ENCODE measurements at regions not wholly inside any gene's neighbourhood (a gene's known extent, or its start where the extent isn't known, plus 50 kb on each side); places are given as distances from the start of the nearest gene placed in this dataset.
A peak's percentile ranks its signal among the peaks of the same experiment; 100 is the strongest.

DNA sequence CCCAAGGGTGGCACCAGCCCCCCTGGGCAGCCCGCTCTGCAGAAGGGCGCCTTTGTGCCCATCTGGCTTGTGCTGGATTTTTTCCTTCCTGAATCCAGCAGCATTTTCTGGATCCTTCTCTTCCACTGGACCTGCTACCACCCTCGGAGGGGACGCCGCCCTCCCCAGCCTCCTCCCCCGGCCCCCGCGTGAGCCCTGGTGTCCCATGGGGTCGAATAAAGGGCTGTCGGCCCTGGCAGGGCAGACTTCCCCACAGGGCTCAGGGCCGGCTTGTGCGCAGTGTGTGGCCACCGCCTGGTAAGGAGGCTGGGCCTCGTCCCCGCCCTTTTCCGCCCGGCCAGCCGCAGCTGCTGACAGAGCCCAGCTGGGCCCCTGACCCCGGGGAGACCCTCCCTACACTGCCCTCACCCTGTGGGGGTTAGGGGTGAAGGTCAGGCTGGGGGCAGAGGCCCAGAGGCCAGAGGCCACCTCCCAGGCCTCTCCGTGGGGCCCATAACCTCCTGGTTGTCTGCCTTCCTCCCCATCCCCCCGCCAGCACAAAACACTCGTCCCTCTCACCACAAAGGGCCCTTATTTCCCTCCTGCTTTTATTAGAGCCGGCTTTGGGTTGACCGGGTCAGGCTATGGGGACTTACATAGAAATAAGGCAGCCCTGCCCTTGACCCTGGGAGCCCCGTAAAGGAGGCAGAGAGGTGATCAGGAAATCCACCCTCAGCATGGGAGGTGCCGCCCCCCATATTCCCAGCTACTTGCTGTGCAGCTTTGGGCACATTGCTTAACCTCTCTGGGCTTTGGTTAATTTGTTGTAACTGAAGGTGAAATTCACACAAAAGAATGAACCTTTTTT is 179.3 kb upstream of the CIBAR2 start (continued):
- TF ChIP-seq, protein P1, sequence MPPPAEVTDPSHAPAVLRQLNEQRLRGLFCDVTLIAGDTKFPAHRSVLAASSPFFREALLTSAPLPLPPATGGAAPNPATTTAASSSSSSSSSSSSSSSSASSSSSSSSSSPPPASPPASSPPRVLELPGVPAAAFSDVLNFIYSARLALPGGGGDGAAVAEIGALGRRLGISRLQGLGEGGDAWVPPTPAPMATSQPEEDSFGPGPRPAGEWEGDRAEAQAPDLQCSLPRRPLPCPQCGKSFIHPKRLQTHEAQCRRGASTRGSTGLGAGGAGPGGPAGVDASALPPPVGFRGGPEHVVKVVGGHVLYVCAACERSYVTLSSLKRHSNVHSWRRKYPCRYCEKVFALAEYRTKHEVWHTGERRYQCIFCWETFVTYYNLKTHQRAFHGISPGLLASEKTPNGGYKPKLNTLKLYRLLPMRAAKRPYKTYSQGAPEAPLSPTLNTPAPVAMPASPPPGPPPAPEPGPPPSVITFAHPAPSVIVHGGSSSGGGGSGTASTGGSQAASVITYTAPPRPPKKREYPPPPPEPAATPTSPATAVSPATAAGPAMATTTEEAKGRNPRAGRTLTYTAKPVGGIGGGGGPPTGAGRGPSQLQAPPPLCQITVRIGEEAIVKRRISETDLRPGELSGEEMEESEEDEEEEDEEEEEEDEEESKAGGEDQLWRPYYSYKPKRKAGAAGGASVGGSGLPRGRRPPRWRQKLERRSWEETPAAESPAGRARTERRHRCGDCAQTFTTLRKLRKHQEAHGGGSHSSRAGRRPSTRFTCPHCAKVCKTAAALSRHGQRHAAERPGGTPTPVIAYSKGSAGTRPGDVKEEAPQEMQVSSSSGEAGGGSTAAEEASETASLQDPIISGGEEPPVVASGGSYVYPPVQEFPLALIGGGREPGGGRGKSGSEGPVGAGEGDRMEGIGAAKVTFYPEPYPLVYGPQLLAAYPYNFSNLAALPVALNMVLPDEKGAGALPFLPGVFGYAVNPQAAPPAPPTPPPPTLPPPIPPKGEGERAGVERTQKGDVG (CRISPR knock-in tag; IDR thresholded peaks at IDR 0.05; ENCODE audit: borderline replicate concordance): peak; percentile 100
- TF ChIP-seq CBFB (CRISPR knock-in tag; IDR thresholded peaks at IDR 0.05) (peak; percentile 99), AKAP8 (CRISPR knock-in tag; IDR thresholded peaks at IDR 0.05) (peak; percentile 97; the same call in 1 of the 2 replicates), ZFP36L2 (CRISPR knock-in tag; IDR thresholded peaks at IDR 0.05) (0 out of 2 replicates have a peak, but pooled peaks have one; percentile 52), IKZF4 (CRISPR knock-in tag; IDR thresholded peaks at IDR 0.05; ENCODE audit: borderline replicate concordance, low read depth, not compliant biosample characterization) (peak; percentile 73), FLYWCH1 (CRISPR knock-in tag; IDR thresholded peaks at IDR 0.05) (no peak), MYC (CRISPR knock-in tag; IDR thresholded peaks at IDR 0.05; ENCODE audit: borderline replicate concordance) (peak; percentile 96), HOXA9 (CRISPR knock-in tag; IDR thresholded peaks at IDR 0.05; ENCODE audit: borderline replicate concordance) (peak; percentile 74; the same call in 1 of the 2 replicates), HMG20B (CRISPR knock-in tag; conservative IDR thresholded peaks at IDR 0.05) (peak; percentile 96), ZNF143 (CRISPR knock-in tag; IDR thresholded peaks at IDR 0.05) (peak; percentile 69; the same call in 1 of the 2 replicates), ASH2L (IDR thresholded peaks at IDR 0.05; ENCODE audit: insufficient read length, low read depth, low read length) (peak; percentile 94), PAWR (CRISPR knock-in tag; IDR thresholded peaks at IDR 0.05; ENCODE audit: borderline replicate concordance) (peak; percentile 57; the same call in 1 of the 2 replicates), FOXP1 (IDR thresholded peaks at IDR 0.05) (no peak; the same call in 1 of the 2 replicates), FOXP1 (CRISPR knock-in tag; IDR thresholded peaks at IDR 0.05) (peak; percentile 97), RFXAP (CRISPR knock-in tag; IDR thresholded peaks at IDR 0.05; ENCODE audit: borderline replicate concordance) (peak; percentile 95)
- TF ChIP-seq, protein P2, sequence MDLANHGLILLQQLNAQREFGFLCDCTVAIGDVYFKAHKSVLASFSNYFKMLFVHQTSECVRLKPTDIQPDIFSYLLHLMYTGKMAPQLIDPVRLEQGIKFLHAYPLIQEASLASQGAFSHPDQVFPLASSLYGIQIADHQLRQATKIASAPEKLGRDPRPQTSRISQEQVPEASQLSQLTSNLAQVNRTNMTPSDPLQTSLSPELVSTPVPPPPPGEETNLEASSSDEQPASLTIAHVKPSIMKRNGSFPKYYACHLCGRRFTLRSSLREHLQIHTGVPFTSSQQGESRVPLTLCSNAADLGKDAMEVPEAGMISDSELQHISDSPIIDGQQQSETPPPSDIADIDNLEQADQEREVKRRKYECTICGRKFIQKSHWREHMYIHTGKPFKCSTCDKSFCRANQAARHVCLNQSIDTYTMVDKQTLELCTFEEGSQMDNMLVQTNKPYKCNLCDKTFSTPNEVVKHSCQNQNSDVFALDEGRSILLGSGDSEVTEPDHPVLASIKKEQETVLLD (CRISPR knock-in tag; IDR thresholded peaks at IDR 0.05; ENCODE audit: low read depth): no peak
- TF ChIP-seq, protein P3, sequence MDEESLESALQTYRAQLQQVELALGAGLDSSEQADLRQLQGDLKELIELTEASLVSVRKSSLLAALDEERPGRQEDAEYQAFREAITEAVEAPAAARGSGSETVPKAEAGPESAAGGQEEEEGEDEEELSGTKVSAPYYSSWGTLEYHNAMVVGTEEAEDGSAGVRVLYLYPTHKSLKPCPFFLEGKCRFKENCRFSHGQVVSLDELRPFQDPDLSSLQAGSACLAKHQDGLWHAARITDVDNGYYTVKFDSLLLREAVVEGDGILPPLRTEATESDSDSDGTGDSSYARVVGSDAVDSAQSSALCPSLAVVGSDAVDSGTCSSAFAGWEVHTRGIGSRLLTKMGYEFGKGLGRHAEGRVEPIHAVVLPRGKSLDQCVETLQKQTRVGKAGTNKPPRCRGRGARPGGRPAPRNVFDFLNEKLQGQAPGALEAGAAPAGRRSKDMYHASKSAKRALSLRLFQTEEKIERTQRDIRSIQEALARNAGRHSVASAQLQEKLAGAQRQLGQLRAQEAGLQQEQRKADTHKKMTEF (CRISPR knock-in tag; IDR thresholded peaks at IDR 0.05): peak; percentile 99
- TF ChIP-seq, protein P4, sequence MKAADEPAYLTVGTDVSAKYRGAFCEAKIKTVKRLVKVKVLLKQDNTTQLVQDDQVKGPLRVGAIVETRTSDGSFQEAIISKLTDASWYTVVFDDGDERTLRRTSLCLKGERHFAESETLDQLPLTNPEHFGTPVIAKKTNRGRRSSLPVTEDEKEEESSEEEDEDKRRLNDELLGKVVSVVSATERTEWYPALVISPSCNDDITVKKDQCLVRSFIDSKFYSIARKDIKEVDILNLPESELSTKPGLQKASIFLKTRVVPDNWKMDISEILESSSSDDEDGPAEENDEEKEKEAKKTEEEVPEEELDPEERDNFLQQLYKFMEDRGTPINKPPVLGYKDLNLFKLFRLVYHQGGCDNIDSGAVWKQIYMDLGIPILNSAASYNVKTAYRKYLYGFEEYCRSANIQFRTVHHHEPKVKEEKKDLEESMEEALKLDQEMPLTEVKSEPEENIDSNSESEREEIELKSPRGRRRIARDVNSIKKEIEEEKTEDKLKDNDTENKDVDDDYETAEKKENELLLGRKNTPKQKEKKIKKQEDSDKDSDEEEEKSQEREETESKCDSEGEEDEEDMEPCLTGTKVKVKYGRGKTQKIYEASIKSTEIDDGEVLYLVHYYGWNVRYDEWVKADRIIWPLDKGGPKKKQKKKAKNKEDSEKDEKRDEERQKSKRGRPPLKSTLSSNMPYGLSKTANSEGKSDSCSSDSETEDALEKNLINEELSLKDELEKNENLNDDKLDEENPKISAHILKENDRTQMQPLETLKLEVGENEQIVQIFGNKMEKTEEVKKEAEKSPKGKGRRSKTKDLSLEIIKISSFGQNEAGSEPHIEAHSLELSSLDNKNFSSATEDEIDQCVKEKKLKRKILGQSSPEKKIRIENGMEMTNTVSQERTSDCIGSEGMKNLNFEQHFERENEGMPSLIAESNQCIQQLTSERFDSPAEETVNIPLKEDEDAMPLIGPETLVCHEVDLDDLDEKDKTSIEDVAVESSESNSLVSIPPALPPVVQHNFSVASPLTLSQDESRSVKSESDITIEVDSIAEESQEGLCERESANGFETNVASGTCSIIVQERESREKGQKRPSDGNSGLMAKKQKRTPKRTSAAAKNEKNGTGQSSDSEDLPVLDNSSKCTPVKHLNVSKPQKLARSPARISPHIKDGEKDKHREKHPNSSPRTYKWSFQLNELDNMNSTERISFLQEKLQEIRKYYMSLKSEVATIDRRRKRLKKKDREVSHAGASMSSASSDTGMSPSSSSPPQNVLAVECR (CRISPR knock-in tag; IDR thresholded peaks at IDR 0.05; ENCODE audit: borderline replicate concordance): peak; percentile 97
